GM19463 (cell line): ENCODE measurements at regions not wholly inside any gene's neighbourhood (a gene's known extent, or its start where the extent isn't known, plus 50 kb on each side); places are given as distances from the start of the nearest gene placed in this dataset.

Experiments used
- ATAC-seq: cut with Tn5 transposase; IDR thresholded peaks from one replicate; pipeline ENCODE4 v1.9.1; 2021; ENCODE audit warnings: mild to moderate bottlenecking, moderate library complexity; ENCODE audit not compliant: unreplicated experiment

GRCh38 chr2:226142463-226142862 lies 657.2 kb downstream of the IRS1 start:
- ATAC-seq: no peak

- no peak for ATAC-seq
Observed at GRCh38 chr2:226140594-226140993, 659.0 kb downstream of the IRS1 start.

- no peak for ATAC-seq
Observed at GRCh38 chr2:226139759-226140158, 659.9 kb downstream of the IRS1 start.

GRCh38 chr2:226137201-226137811 lies 662.3 kb downstream of the IRS1 start:
- ATAC-seq: peak; percentile 38

GRCh38 chr2:226136739-226137138 lies 662.9 kb downstream of the IRS1 start:
- peak; percentile 47 for ATAC-seq

GRCh38 chr2:226135861-226136548 lies 663.6 kb downstream of the IRS1 start:
- no peak for ATAC-seq

- ATAC-seq: no peak
Observed at GRCh38 chr2:226132323-226133215, 667.1 kb downstream of the IRS1 start.

- ATAC-seq: no peak
Observed at GRCh38 chr2:226131299-226131784, 668.3 kb downstream of the IRS1 start.

GRCh38 chr2:226130192-226130591 lies 669.4 kb downstream of the IRS1 start:
- ATAC-seq: no peak

GRCh38 chr2:226127682-226128081 lies 671.9 kb downstream of the IRS1 start:
- ATAC-seq: no peak

GRCh38 chr2:226126104-226126503 lies 673.5 kb downstream of the IRS1 start:
- ATAC-seq: no peak

GRCh38 chr2:226125176-226125883 lies 674.3 kb downstream of the IRS1 start:
- ATAC-seq: no peak

GRCh38 chr2:226124548-226125011 lies 675.0 kb downstream of the IRS1 start:
- ATAC-seq: no peak

GRCh38 chr2:226123300-226123699 lies 676.3 kb downstream of the IRS1 start:
- ATAC-seq: no peak

- ATAC-seq: no peak
Observed at GRCh38 chr2:226122041-226122440, 677.6 kb downstream of the IRS1 start.

GRCh38 chr2:226121046-226121738 lies 678.4 kb downstream of the IRS1 start:
- ATAC-seq: no peak

GRCh38 chr2:226118471-226119429 lies 680.9 kb downstream of the IRS1 start:
- ATAC-seq: no peak

- ATAC-seq: no peak
Observed at GRCh38 chr2:226117510-226118065, 682.0 kb downstream of the IRS1 start.

GRCh38 chr2:226116346-226116745 lies 683.3 kb downstream of the IRS1 start:
- no peak for ATAC-seq
